Urothelium cell line (cell line): ENCODE measurements at regions not wholly inside any gene's neighbourhood (a gene's known extent, or its start where the extent isn't known, plus 50 kb on each side); places are given as distances from the start of the nearest gene placed in this dataset.

ENCODE experiments used
- DNase-seq: peaks from one replicate; pipeline ENCODE4 v3.0.0; 2011; ENCODE audit warnings: low spot score, mixed read lengths
- FAIRE-seq: peaks from 2 replicates; lab custom pipeline; 2011; peaks lifted over from hg19 to GRCh38; lab: Jason Lieb, UNC

DNA sequence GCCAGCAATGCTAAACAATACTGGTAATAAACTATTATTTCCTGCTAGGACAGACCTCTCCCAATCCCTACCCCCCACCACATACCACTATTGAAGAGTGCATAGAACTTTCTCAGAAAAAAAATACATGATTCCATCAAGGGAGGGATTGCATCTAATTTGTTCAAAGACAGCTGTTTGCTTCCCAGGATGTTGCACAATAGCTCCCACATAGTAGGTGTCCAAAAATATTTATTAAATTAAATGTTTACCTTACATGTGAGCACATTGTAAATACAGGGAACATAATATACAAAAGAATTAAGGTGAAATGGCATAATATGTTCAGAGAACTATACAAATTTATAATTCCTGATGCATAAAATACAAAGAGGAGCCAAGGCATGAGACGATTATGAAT is 1111.8 kb upstream of the LCORL start:
- DNase-seq (no peak), FAIRE-seq (no peak)

DNA sequence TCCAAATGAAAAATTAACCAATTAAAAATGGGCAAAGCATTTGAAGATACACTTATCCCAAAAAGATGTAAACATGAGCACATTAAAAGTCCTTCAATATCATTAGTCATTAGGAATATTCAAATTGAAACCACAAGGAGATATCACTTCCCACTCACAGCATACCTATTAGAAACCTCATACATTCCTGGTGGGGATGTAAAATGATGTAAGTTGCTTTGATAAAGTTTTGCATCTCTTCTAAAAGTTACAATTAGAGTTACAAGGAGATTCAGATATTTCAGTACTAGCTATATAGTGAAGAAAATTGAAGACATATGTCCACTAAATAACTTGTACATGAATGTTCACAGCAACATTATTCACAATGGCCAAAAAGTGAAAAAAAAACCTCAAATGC is 1109.3 kb upstream of the LCORL start:
- FAIRE-seq, result no peak
- no peak for DNase-seq

DNA sequence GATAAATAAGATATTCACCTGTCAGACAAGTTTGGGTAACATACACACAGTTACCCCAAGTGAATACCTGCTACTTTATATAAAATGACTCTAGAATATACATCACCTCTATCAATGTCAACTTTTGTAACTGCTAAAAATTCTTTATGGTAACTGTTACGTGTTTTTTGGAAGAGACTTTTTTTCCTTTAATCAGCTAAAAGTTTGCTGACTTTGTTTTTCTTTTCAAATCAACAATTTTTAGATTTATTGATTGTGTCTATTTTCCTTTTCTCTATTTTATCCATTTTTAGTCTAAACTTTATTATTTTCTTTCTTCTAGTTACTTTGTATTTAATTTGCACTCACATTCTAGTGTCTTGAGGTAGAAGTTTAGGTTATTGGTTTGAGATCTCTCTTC is 1106.6 kb upstream of the LCORL start:
- FAIRE-seq (no peak), DNase-seq (no peak)

DNA sequence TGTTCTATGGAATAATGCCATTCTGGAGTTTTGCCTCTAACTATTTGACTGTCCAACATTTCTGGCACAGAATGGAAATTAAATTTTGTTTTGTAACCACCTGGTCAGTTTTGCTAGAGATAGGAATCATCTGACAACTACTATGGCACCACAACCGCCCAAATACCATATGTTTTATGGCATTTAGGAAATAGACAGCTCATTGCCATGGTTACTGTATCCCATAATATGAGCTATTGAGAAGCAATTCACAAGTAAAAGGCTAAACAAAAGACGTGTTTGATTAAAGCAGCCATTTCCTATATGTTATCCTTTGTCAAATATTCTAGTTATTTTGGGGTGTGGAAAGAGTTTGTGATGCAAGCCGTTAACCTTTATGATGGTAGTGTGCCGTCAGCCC is 1105.3 kb upstream of the LCORL start:
- no peak for FAIRE-seq
- DNase-seq, result no peak

DNA sequence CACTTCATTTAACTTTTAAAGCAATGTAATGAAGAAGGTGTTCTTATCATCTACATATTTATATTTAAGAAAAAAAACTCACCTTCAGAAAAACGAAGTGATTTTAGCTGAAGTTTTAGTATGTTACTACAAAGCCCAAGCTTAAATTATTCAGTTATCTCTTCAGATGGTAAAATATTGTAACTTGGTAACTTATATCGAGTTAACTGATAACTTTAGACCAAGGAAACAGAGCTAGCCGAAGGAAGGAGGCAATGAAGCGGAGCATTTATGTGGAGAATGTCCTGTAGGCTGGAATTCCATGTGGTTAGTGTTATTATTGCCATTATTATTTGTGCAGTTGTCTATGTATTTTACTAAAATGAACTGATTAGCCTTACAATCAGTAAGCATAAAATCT is 1102.1 kb upstream of the LCORL start:
- FAIRE-seq (no peak), DNase-seq (no peak)

DNA sequence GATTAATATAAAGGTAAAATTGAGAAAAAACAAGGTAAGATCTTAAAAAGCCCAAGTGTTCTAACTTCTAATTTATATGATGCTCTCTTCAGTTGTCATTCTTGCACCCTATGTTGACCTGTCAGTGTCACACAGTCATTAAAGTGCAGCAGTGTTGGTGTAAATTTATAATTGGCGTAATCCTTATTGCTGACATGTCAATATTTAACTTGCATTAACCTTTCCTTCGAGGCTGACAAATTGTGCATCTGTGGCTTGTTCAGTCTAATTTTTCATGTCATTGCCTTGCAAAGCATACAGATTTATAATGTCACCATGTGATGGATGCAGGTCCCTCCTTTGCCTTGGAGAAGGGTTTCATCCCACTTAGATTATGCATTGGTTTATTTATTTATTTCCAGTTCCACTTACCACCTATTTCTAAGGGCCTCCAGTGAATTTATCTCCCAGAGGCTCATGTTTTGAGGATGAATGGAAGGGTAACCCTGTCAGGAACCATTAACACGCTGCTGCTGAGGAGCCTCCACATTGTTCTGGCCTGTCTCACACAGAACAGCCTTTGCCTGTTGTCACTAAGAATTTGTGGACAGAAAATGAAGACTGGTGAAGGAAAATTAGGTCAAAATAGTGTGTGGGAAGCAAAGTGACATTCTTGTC is 1098.5 kb upstream of the LCORL start:
- FAIRE-seq (no peak), DNase-seq (no peak)

DNA sequence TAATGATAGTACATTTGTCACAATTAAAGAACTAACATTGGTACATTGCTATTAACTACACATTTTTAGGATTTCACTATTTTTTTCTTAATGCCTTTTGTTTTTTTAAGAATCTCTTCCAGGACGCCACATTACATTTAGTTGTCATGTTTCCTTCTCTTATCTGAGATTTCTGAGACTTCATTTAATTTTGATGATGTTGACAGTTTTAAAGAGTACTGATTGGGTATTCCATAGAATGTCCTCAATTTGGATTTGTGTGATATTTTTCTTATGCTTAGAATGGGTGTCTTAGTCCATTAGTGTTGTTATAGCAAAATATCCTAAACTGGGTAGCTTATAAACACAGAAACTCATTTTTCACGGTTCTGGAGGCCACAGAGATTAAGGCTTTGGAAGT is 1095.5 kb upstream of the LCORL start:
- DNase-seq, result no peak
- FAIRE-seq, result no peak

DNA sequence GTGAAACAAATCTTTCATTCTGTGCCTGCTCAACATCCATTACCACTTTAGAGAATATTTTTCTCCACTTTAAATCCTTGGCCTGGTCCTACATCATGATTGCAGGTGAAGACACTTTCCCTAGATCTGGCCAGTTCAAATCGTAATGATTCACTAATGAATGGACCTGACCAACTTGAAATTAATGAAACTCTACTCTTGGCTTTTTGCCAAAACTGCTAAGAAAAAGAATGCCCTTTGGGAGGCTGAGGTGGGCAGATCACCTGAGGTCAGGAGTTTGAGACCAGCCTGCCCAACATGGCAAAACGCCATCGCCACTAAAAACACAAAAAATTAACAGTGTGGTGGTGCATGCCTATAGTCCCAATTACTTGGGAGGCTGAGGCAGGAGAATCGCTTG is 1082.6 kb upstream of the LCORL start:
- DNase-seq (no peak), FAIRE-seq (no peak)

DNA sequence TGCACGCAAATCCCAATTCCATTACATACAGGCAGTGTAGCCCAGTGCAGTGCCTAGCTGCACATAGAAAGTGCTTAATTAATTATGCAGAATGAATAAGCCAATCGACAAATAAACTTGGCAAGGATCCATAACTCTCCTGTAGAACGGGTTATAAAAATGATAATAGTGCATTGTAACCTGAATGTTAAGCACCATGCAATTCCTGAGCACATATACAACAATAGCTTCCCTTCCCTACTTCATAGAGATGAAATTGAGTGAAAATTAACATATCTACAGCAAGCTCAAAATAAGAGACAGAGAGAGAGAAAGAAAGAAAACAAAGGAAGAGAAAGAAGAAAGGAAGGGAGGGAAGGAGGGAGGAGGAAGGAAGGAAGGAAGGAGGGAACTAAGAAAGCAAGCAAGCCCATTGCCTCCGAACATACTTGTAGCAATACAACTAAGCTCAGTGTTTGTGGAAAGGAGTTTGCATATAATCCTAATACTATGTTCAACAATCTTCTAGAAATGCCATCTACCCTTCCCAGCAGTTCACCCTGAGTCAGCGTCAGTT is 1074.0 kb upstream of the LCORL start:
- DNase-seq, result no peak
- no peak for FAIRE-seq

DNA sequence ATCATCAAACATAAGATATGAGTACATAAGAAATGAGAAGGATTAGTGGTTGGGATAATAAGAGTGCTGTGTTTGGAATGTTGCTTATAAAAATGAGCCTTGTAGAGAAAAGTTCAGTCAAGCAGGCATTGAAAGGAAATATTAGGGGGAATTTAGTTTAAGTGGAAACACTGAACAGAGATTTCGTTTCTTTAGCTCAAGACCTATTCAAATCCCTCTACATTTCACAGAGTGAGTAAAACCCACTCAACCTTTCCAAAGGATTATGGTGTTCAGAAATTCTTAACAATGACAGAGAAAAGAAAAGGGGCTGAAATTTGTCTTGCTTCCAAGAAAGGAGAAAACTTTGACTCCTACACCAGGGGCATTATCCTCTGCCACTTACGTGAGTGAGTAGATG is 1072.4 kb upstream of the LCORL start:
- FAIRE-seq (no peak), DNase-seq (no peak)

DNA sequence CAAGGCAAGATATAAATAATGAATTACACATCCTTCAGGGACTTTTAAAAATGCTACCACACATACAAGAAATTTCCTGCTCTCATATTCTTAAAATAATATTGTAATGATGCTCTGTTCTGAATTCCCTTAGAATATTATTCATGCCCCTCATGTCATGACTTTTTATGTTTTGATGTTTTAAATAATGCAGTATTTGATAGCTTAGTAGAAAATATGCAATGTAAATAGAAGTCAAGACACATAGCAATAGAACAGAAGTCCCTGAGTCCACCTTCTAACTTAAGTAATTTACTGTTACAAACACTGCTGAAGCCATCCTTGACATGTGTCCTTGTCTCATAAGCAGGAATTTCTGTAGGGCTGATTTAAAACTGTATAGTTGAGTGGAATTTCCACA is 1071.2 kb upstream of the LCORL start:
- DNase-seq (no peak), FAIRE-seq (no peak)

DNA sequence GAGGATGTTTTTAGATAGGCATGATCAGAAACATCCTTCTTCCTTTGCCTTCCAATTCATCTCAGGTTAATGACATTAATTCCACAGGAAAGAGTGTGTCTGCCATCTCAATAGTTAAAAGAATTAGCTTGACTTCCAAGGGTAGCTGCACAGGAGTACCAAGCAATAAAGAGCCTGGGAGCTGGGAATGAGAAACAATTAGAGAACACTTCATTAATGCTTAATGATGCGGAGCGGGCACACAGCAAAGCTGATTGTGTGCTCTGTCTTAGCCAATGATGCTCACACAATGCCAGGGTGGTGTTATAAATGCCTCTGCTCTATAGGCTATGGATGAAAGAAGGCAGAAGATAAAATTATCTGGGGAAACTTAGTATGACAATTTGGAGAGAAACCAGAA is 1052.5 kb upstream of the LCORL start:
- no peak for DNase-seq
- no peak for FAIRE-seq

DNA sequence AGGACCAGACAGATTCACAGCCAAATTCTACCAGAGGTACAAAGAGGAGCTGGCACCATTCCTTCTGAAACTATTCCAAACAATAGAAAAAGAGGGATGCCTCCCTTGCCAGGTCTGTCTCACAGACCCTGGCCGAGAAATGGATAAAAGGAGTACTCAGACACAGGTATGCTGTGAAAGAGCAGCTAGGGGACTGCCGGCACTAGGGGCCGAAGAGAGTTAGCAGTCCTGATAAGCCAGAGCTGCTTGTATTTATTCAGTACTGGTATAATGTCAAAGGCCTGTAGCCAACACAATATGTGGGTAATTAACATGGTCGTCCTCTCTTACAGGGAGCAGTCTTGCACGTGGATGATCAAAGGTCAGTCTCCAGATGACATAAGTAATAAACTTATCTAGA is 1042.1 kb upstream of the LCORL start:
- DNase-seq, result no peak
- no peak for FAIRE-seq

DNA sequence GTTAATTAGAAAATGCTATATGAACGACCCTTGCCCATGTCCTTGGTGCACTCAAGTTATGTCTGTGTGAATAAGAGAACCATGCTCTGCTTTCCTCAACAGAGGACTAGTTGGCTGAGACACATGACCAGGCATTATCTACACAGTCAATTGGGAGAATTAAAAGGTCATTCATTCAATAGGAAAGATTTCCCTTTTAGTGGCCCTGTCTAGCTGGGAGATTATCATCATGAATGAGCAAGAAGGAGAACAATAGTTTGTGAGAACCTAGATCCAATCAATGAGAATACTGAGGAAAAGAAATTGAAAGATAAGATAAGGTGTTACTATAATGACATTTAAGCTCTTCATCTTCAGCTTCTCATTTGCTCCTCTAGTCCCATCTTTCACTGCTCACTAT is 1033.4 kb upstream of the LCORL start:
- no peak for FAIRE-seq
- no peak for DNase-seq

DNA sequence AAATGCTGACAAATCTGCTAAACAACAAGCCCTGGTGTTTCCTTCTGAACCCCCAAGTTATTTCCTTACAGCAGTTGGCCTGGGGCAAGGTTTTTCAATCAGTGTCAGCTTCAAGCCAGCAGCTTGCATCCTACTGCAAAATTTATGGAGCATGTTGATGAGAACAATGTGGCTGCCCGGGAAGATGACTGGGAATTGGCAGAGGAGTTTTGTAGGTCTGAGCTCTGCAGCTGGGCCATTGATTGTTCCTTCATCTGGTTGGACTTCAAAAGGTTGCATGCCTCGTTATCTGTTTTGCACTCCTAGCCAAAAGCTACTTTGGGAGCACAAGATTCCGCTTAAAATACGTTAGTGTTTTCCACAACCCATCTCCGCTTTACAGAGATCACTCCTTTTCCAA is 1030.3 kb upstream of the LCORL start:
- DNase-seq (no peak), FAIRE-seq (no peak)

DNA sequence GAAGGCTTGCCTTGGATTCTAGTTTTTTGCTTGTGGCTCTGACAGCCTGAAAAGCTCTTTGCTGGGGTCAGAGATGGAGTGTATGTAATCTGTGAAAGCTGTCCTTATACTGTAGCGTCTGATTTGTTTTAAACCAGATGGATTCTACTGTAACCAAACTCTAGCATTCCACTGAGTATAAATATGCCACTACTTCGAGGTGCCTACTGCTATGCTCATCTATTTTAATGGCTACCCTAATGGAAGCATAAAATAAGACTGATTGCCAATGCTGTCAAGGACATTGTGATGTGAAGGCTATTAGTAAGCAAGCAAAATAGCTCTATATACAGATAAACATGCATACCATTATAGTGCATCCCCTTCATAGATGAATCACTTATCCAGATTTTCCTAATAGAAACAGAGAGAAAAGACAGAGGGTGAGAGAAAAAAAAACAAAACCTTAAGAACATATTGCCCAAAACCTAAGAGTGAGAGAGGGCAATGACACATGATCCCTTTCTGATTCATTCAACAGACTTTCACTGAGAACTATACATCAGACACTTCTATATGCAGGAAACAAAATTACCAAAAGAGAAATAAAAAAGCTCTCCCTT is 1025.8 kb upstream of the LCORL start:
- DNase-seq (no peak), FAIRE-seq (no peak)

DNA sequence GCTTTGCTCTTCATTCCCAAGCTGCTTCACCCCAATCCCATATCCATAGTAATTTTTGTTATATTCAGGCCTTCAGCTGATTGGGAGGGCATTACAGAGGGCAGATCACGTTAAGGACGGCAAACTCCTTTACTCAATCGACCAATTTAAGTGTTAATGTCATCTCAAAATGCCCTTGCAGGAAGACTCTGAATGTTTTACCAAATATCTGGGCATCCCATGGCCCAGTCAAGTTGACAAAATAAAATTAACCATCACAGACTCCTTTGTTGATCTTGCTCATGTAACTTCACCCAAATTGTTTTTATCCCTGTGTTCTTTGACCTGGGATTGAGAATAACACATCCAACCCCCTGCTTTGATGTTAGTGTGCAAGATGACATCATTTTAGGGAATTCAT is 1018.3 kb upstream of the LCORL start:
- DNase-seq (no peak), FAIRE-seq (no peak)

DNA sequence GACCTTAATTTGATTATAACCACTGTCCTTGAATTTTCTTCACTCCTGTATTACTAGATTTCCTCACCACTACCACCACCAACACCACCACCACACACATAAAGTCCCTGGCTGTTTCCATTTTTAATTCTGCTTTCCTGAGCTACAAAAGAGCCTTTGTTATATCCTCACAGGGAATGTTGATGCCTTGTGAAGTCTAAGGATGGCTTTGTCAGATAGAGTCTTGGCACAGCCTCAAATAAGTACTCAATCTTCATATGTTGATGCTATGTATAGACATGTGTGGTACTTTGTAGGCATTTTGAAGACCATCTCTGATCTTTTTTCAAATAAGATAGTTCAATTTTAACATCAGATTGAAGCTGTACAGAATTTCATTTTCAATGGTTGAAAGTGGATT is 1016.7 kb upstream of the LCORL start:
- DNase-seq, result no peak
- FAIRE-seq, result no peak

DNA sequence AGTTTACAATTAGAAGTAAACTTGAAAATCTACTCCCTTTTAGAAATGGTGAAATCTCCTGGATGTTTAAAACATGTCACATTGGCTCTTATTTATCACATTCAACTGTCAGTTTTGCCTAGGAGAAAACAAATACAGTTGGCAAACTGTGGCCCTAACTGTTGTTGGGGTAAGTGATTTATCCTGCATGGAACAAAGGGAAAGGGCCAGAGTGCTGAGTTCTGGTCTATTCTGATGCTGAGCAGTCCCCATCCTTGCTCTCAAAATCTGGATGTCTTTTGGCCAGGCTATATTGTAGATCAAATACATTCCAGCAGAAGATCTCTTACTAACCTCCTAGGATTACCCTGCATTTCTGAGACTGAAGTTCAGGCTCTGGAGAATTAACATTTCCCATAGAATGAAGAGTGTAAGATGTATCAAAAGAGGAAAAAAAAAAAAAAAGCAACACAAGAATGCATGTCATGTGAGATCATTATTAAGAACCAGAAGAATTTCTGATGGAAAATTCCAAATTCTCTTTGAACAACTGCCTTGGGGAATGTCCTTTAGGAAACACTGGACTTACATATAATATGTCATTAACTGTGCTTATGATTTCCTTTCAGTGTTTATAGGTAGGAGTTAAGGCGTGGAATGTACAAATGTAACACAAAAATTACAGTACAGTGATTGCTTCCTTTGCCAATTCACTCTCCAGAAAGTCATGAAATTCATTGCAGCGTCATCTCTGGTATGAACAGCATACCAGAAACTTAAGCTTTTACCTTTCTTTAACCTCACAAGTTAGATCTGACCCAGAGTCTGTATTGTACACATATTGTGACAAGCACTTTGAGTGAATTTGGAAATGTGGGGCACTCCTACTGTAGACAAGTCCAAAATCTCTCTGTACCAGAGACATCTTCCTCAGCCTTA is 1012.5 kb upstream of the LCORL start:
- DNase-seq, result no peak
- no peak for FAIRE-seq

DNA sequence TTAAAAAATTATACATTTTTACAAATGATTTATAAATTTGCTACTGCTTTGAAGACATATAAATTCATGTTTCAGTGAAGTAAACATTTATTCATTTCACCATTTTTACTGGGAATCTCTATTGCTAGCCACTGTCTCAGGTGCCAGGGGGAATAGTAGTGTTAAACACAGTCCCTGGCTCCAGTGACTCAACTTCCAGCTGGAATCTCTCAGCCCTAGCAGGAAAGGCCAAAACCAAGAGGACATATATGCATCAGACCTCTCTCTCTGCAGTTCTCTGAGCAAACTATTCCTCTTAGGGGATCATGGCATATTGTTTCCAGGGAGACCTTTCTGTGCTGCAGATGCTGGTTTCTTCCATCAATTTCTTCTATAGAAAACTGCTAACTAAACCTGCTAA is 1009.0 kb upstream of the LCORL start:
- peak; percentile 6 for DNase-seq
- no peak for FAIRE-seq

DNA sequence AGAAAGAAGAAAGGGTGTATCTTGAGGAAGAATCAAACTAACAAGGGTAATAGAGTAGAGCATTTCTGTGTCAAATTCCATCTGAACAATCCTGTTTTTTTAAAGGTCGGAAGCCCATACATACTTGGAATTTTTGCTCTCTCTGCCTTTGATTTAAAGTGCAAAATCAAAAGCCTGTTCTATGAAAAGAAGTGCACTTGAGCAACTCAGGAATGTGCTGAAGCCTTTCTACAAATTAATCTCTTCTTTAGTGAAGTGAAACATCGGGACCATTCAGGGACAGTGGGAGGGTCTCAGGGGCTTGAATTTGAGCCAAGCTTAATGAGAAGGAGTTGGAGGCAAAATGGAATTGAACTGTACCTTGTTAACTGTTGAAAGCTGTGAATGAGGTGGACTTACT is 1008.5 kb upstream of the LCORL start:
- FAIRE-seq (no peak), DNase-seq (no peak)

DNA sequence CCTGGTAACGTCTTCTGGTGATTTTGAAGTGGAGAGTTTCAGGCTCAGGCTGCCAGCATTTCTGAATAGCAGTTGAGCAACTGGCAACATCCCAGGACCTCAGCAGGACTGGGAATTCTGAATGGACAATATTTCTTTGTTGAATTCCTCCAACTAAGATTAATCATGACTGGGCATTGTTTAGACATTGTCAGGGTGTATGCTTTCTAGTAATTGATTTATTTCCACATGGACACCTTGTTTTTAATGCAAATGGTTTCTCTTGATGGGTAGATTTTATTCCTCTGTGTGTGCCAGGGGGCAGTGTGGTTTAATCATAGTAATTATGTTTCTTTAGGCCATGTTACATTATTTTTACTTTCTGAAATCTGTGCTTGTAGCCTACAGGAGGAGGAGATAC is 1004.7 kb upstream of the LCORL start:
- FAIRE-seq (no peak), DNase-seq (peak; percentile 5)
